ENCODE measurements at regions not wholly inside any gene's neighbourhood (a gene's known extent, or its start where the extent isn't known, plus 50 kb on each side); places are given as distances from the start of the nearest gene placed in this dataset.

DNA sequence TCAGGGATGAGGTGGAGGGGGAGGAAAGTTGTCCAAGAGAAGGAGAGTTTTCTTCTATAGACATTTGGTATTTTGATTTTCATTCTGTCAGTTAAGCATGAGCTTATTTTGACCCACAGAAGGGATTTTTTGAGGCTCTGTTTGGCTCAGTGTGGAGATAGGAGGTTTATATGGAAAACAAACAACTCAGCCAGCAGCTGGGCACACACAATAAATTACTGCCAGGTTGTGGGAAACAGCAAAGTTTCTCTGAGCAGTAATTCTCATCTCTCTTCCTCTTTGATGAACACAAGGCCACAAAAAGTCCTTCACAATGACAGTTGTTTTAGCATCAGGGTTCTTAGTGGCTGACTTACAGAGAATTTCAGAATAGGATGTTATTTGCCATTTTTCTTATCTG lies 486.1 kb downstream of the KDM4C start:
- no peak for ATAC-seq

DNA sequence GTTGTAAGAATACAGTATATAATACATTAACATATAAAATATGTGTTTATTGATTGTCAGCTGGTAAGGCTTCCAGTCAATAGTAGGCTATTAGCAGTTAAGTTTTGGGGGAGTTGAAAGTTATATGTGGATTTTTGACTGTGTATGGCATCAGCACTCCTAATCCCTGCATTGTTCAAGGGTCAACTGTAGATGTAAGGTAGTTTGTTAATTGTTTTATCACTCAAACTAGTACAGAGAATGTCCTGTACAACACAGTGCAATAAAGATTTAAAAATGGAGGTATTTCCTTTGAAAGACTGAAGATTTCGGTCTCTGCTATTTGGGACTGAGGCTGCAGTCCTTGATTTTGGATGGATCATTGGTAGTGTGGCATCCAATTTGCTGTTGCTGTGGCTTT lies 484.4 kb downstream of the KDM4C start:
- Histone ChIP-seq H3K4me3 (no peak overlapping the region), H3K36me3 (no peaks in the 10 kb centered on the region), H3K27ac (no peak overlapping the region), H3K4me1 (no peaks in the 10 kb centered on the region), H3K27me3 (no peaks in the 10 kb centered on the region), H3K9me3 (no peaks in the 10 kb centered on the region)
- DNase-seq (no peak), ATAC-seq (no peak)
- 100% methylated on average over 1 of the region's 1 CpG for WGBS (ENCODE audit: insufficient coverage, low coverage, low lambda C conversion rate, missing lambda C conversion rate)
- intact Hi-C loops (cut with DNase I) = no loop called here
- TF ChIP-seq, protein P1, sequence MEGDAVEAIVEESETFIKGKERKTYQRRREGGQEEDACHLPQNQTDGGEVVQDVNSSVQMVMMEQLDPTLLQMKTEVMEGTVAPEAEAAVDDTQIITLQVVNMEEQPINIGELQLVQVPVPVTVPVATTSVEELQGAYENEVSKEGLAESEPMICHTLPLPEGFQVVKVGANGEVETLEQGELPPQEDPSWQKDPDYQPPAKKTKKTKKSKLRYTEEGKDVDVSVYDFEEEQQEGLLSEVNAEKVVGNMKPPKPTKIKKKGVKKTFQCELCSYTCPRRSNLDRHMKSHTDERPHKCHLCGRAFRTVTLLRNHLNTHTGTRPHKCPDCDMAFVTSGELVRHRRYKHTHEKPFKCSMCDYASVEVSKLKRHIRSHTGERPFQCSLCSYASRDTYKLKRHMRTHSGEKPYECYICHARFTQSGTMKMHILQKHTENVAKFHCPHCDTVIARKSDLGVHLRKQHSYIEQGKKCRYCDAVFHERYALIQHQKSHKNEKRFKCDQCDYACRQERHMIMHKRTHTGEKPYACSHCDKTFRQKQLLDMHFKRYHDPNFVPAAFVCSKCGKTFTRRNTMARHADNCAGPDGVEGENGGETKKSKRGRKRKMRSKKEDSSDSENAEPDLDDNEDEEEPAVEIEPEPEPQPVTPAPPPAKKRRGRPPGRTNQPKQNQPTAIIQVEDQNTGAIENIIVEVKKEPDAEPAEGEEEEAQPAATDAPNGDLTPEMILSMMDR (IDR thresholded peaks at IDR 0.05) = no peak
- TF ChIP-seq POLR2A (IDR thresholded peaks at IDR 0.05) = no peak

More for the DNA sequence above, 486.1 kb downstream of the KDM4C start:
- H3K36me3 ChIP-seq = no peaks in the 10 kb centered on the region
- no peak overlapping the region for H3K4me3 ChIP-seq
- no peaks in the 10 kb centered on the region for H3K4me1 ChIP-seq
- intact Hi-C loops (cut with DNase I) = no loop called here
- H3K27ac ChIP-seq = no peak overlapping the region
- H3K9me3 ChIP-seq = no peaks in the 10 kb centered on the region
- no peak for TF ChIP-seq POLR2A (IDR thresholded peaks at IDR 0.05)
- TF ChIP-seq, protein P1 (IDR thresholded peaks at IDR 0.05) = no peak
- DNase-seq = no peak
- no peaks in the 10 kb centered on the region for H3K27me3 ChIP-seq

DNA sequence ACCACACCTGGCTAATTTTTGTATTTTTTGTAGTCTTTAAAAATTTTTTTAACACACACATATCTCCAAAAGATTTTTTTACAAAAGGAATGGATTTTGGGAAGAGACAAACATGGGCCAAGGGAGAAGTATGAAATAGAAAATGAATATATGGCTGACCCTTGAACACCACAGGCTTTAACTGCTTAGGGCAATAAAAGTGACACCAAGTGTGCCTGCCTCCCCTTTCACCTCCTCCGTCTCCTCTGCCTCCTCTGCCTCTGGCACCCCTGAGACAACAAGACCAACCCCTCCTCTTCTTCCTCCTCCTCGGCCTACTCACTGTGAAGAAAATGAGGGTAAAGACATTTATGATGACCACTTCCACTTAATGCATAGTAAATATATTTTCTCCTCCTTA lies 483.9 kb downstream of the KDM4C start:
- no peak overlapping the region for H3K27ac ChIP-seq
- no peaks in the 10 kb centered on the region for H3K36me3 ChIP-seq
- no peak for DNase-seq
- H3K27me3 ChIP-seq = no peaks in the 10 kb centered on the region
- intact Hi-C loops (cut with DNase I) = no loop called here
- no peaks in the 10 kb centered on the region for H3K4me1 ChIP-seq
- ATAC-seq = no peak
- no peaks in the 10 kb centered on the region for H3K9me3 ChIP-seq
- no peak overlapping the region for H3K4me3 ChIP-seq
- WGBS (ENCODE audit: insufficient coverage, low coverage, low lambda C conversion rate, missing lambda C conversion rate) = 53% methylated on average over 2 of the region's 2 CpGs
- TF ChIP-seq POLR2A (IDR thresholded peaks at IDR 0.05) = no peak
- TF ChIP-seq, protein P1 (IDR thresholded peaks at IDR 0.05) = no peak

DNA sequence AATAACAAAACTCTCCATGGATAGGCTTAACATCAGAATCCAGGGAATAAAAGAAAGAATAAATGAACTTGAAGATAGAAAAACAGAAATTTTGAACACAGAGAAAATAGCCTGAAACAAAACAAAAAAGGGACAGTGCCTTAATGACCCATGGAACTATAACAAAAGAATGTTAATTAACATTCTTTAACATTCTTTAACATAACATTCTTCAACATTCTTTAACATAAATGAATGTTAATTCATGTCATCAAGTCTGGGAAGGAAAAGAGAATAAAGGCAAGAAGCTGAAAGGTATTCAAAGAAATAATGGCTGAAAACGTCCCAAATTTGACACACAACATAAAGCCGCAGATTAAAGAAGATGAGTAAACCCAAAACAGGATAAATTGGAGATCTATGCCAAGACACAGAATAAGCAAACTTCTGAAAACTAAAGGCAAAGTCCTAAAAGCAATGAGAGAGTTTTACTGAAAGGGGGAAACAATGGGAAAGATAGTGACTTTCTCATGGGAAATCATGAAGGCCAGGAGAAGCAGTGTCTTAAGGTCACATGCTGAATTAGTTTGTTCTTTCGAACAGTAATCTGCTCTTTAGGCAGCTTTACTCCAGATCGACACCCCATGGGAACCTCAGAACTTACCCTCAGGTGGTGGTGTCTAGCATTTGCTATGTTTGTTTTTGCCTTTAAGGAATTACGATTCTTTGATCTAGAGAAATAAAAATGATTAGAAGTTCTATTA lies 483.0 kb downstream of the KDM4C start:
- H3K4me3 ChIP-seq = no peak overlapping the region
- DNase-seq = no peak

More for the DNA sequence above, 483.0 kb downstream of the KDM4C start:
- intact Hi-C loops (cut with DNase I) = no loop called here
- no peaks in the 10 kb centered on the region for H3K9me3 ChIP-seq
- H3K4me1 ChIP-seq = no peaks in the 10 kb centered on the region
- ATAC-seq = no peak
- H3K27ac ChIP-seq = no peak overlapping the region
- 75% methylated on average over 5 of the region's 5 CpGs for WGBS (ENCODE audit: insufficient coverage, low coverage, low lambda C conversion rate, missing lambda C conversion rate)
- no peaks in the 10 kb centered on the region for H3K36me3 ChIP-seq
- no peaks in the 10 kb centered on the region for H3K27me3 ChIP-seq
- TF ChIP-seq, protein P1 (IDR thresholded peaks at IDR 0.05) = no peak
- no peak for TF ChIP-seq POLR2A (IDR thresholded peaks at IDR 0.05)

Data from right lobe of liver (tissue), 6 donors.